Glutamatergic neuron (in vitro differentiated cells): ENCODE measurements at regions not wholly inside any gene's neighbourhood (a gene's known extent, or its start where the extent isn't known, plus 50 kb on each side); places are given as distances from the start of the nearest gene placed in this dataset.
"Not testable (repeated sequence)": the region's sequence is repeated elsewhere in the genome, so short reads cannot be mapped to it uniquely, and the experiment has no call there.

Experiments used
- DNase-seq: peaks from one replicate; pipeline ENCODE4 v3.0.0; 2022
- H3K27ac Mint-ChIP-seq: one replicate; pipeline ENCODE4 v1.8.0; 2020; ENCODE audit warnings: mild to moderate bottlenecking, mixed read lengths, inconsistent platforms; ENCODE audit not compliant: unreplicated experiment
- H3K27me3 Mint-ChIP-seq: one replicate; pipeline ENCODE4 v1.8.0; 2020; ENCODE audit warnings: mild to moderate bottlenecking, moderate library complexity, mixed read lengths, inconsistent platforms; ENCODE audit not compliant: unreplicated experiment
- H3K36me3 Mint-ChIP-seq: one replicate; pipeline ENCODE4 v1.8.0; 2020; ENCODE audit warnings: mild to moderate bottlenecking, mixed read lengths, inconsistent platforms; ENCODE audit not compliant: unreplicated experiment
- H3K4me1 Mint-ChIP-seq: one replicate; pipeline ENCODE4 v1.8.0; 2020; ENCODE audit warnings: mild to moderate bottlenecking, low read depth, mixed read lengths, inconsistent platforms; ENCODE audit not compliant: unreplicated experiment
- H3K4me3 Mint-ChIP-seq: one replicate; pipeline ENCODE4 v1.8.0; 2020; ENCODE audit warnings: mild to moderate bottlenecking, mixed read lengths, inconsistent platforms; ENCODE audit not compliant: unreplicated experiment
- H3K9me3 Mint-ChIP-seq: one replicate; pipeline ENCODE4 v1.8.0; 2020; ENCODE audit warnings: mild to moderate bottlenecking, moderate library complexity, mixed read lengths, inconsistent platforms; ENCODE audit not compliant: unreplicated experiment
- TF ChIP-seq, protein P1 (sequence below): fragments of 200-600 bp; sonication (generic); IDR thresholded peaks from one replicate; pipeline ENCODE4 v1.5.0; 2021; ENCODE audit not compliant: partially characterized antibody, unreplicated experiment

DNA sequence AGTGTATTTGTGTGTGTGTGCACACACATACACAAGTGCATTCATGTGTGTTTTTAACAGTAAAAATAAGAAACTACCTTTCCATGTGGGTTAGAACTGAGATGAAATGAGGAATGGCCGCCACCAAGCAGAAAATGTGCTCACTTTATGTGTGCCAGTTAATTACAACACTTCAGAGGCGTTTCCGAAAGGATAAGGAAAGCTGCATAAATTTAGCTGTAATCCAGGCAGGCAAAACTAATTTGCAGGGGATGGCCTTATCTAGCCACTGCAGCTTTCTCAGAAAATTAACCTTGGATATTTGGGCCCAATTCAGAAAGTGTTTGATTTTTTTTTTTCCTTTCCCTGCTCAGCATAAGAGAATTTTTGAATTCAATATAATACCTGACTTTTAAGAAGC is 328.8 kb upstream of the PHF14 start:
- Mint-ChIP-seq H3K36me3 (no peaks in the 10 kb centered on the region), H3K4me1 (no peaks in the 10 kb centered on the region), H3K9me3 (no peaks in the 10 kb centered on the region), H3K27me3 (no peaks in the 10 kb centered on the region), H3K4me3 (no peak overlapping the region), H3K27ac (no peak overlapping the region)
- TF ChIP-seq, protein P1, sequence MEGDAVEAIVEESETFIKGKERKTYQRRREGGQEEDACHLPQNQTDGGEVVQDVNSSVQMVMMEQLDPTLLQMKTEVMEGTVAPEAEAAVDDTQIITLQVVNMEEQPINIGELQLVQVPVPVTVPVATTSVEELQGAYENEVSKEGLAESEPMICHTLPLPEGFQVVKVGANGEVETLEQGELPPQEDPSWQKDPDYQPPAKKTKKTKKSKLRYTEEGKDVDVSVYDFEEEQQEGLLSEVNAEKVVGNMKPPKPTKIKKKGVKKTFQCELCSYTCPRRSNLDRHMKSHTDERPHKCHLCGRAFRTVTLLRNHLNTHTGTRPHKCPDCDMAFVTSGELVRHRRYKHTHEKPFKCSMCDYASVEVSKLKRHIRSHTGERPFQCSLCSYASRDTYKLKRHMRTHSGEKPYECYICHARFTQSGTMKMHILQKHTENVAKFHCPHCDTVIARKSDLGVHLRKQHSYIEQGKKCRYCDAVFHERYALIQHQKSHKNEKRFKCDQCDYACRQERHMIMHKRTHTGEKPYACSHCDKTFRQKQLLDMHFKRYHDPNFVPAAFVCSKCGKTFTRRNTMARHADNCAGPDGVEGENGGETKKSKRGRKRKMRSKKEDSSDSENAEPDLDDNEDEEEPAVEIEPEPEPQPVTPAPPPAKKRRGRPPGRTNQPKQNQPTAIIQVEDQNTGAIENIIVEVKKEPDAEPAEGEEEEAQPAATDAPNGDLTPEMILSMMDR: no peak
- no peak for DNase-seq

DNA sequence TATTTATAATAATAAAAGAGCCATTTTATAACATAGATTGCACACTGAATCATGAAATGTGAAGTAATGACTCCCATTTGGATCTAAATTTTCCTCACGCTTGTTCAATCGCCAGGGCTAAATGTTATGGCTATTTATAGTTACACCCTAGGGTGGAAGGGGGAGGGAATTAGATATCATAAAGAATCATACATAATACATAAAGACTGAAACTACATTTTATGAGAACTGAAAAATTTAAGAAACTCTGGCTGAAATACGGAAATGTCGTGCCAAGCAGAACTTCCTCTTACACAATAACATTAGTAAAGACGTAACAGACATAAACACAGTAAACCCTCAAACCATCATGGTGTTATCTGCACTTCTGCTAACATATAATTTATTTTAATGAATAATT is 327.5 kb upstream of the PHF14 start:
- H3K36me3 Mint-ChIP-seq: no peaks in the 10 kb centered on the region
- TF ChIP-seq, protein P1: no peak
- H3K9me3 Mint-ChIP-seq: no peaks in the 10 kb centered on the region
- no peaks in the 10 kb centered on the region for H3K4me1 Mint-ChIP-seq
- no peak for DNase-seq
- H3K4me3 Mint-ChIP-seq: no peak overlapping the region
- H3K27me3 Mint-ChIP-seq: no peaks in the 10 kb centered on the region
- no peak overlapping the region for H3K27ac Mint-ChIP-seq

DNA sequence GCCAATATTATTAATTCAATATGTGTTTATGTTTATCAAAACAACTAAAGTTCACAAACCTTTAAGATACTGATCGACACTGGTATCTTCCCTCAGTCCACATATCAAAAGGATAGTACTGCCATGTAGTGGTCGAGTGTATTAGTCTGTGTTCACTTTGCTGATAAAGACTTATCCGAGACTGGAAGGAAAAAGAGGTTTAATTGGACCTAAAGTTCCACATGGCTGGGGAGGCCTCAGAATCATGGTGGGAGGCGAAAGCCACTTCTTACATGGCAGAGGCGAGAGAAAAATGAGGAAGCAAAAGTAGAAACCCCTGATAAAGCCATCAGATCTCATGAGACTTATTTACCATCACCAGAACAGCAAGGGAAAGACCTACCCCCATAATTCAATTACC is 325.4 kb upstream of the PHF14 start:
- no peak overlapping the region for H3K27ac Mint-ChIP-seq
- TF ChIP-seq, protein P1: no peak
- no peaks in the 10 kb centered on the region for H3K27me3 Mint-ChIP-seq
- DNase-seq: no peak
- no peaks in the 10 kb centered on the region for H3K36me3 Mint-ChIP-seq
- H3K9me3 Mint-ChIP-seq: no peaks in the 10 kb centered on the region
- no peak overlapping the region for H3K4me3 Mint-ChIP-seq
- peaks cover 12% of the 10 kb centered on the region for H3K4me1 Mint-ChIP-seq

DNA sequence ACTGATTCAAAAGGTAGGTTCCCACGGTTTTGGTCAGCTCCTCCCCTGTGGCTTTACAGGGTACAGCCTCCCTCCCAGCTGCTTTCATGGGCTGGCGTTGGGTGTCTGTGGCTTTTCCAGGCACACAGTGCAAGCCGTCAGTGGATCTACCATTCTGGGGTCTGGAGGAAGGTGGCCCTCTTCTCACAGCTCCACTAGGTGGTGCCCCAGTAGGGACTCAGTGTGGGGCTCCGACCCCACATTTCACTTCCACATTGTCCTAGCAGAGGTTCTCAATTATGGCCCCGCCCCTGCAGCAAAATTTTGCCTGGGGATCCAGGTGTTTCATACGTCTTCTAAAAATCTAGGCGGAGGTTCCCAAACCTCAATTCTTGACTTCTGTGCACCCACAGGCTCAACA is 324.6 kb upstream of the PHF14 start:
- H3K27ac Mint-ChIP-seq, H3K9me3 Mint-ChIP-seq, H3K36me3 Mint-ChIP-seq, DNase-seq, H3K4me3 Mint-ChIP-seq, H3K27me3 Mint-ChIP-seq: not testable (repeated sequence)
- peaks cover 12% of the 10 kb centered on the region for H3K4me1 Mint-ChIP-seq

- Mint-ChIP-seq H3K4me1 (peaks cover 20% of the 10 kb centered on the region), H3K27ac (no peak overlapping the region), H3K9me3 (no peaks in the 10 kb centered on the region), H3K36me3 (no peaks in the 10 kb centered on the region), H3K4me3 (no peak overlapping the region), H3K27me3 (no peaks in the 10 kb centered on the region)
- no peak for DNase-seq
- TF ChIP-seq, protein P1: no peak
These were observed 318.6 kb upstream of the PHF14 start for GRCh38 chr7:10655031-10655430.

GRCh38 chr7:10657201-10657600 is 316.5 kb upstream of the PHF14 start:
- no peak for DNase-seq
- Mint-ChIP-seq H3K9me3 (no peaks in the 10 kb centered on the region), H3K4me3 (no peak overlapping the region), H3K36me3 (no peaks in the 10 kb centered on the region), H3K27me3 (no peaks in the 10 kb centered on the region), H3K27ac (no peak overlapping the region), H3K4me1 (peaks cover 14% of the 10 kb centered on the region)
- TF ChIP-seq, protein P1: no peak
